ENCODE measurements at regions not wholly inside any gene's neighbourhood (a gene's known extent, or its start where the extent isn't known, plus 50 kb on each side); places are given as distances from the start of the nearest gene placed in this dataset.

DNA sequence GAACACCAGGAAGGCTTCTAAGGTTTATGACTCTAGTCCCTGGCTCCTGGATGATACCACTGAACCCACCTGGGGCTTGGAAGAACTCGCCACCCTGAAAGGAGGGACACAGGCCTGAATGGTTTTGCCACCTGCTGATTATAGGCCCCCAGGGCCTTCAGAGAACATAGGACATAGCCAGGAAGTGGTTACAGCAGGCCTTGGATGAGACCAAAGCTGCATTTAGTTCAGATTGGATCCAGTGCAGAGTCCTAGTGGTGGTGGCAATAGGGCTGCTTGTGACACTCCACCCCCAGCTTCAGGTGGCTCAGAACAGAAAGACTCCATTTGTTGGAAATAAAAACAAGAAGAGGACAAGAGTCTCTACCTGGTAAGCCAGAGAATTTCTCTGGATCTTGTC, 101.6 kb upstream of the PLPPR5 start:
- TF ChIP-seq POLR2A (IDR thresholded peaks at IDR 0.05; ENCODE audit: low read depth, low read length), result no peak
- TF ChIP-seq, protein P1, sequence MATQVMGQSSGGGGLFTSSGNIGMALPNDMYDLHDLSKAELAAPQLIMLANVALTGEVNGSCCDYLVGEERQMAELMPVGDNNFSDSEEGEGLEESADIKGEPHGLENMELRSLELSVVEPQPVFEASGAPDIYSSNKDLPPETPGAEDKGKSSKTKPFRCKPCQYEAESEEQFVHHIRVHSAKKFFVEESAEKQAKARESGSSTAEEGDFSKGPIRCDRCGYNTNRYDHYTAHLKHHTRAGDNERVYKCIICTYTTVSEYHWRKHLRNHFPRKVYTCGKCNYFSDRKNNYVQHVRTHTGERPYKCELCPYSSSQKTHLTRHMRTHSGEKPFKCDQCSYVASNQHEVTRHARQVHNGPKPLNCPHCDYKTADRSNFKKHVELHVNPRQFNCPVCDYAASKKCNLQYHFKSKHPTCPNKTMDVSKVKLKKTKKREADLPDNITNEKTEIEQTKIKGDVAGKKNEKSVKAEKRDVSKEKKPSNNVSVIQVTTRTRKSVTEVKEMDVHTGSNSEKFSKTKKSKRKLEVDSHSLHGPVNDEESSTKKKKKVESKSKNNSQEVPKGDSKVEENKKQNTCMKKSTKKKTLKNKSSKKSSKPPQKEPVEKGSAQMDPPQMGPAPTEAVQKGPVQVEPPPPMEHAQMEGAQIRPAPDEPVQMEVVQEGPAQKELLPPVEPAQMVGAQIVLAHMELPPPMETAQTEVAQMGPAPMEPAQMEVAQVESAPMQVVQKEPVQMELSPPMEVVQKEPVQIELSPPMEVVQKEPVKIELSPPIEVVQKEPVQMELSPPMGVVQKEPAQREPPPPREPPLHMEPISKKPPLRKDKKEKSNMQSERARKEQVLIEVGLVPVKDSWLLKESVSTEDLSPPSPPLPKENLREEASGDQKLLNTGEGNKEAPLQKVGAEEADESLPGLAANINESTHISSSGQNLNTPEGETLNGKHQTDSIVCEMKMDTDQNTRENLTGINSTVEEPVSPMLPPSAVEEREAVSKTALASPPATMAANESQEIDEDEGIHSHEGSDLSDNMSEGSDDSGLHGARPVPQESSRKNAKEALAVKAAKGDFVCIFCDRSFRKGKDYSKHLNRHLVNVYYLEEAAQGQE (IDR thresholded peaks at IDR 0.05; ENCODE audit: low read depth, low read length), result no peak
- TF ChIP-seq, protein P2, sequence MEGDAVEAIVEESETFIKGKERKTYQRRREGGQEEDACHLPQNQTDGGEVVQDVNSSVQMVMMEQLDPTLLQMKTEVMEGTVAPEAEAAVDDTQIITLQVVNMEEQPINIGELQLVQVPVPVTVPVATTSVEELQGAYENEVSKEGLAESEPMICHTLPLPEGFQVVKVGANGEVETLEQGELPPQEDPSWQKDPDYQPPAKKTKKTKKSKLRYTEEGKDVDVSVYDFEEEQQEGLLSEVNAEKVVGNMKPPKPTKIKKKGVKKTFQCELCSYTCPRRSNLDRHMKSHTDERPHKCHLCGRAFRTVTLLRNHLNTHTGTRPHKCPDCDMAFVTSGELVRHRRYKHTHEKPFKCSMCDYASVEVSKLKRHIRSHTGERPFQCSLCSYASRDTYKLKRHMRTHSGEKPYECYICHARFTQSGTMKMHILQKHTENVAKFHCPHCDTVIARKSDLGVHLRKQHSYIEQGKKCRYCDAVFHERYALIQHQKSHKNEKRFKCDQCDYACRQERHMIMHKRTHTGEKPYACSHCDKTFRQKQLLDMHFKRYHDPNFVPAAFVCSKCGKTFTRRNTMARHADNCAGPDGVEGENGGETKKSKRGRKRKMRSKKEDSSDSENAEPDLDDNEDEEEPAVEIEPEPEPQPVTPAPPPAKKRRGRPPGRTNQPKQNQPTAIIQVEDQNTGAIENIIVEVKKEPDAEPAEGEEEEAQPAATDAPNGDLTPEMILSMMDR (IDR thresholded peaks at IDR 0.05 in 2 of 3, conservative IDR thresholded peaks at IDR 0.05 in 1 of 3; ENCODE audit: control insufficient read depth in 2 of 3, extremely low read depth in 1 of 3, insufficient read depth in 1 of 3, low read depth in 3 of 3, low read length in 3 of 3), result no peak
- TF ChIP-seq POLR2AphosphoS5 (IDR thresholded peaks at IDR 0.05; ENCODE audit: low read length), result no peak
- TF ChIP-seq SPI1 (IDR thresholded peaks at IDR 0.05; ENCODE audit: borderline replicate concordance, insufficient read depth, low read depth, low read length), result no peak

All from GM12878 (cell line).